ENCODE measurements at regions not wholly inside any gene's neighbourhood (a gene's known extent, or its start where the extent isn't known, plus 50 kb on each side); places are given as distances from the start of the nearest gene placed in this dataset.

DNA sequence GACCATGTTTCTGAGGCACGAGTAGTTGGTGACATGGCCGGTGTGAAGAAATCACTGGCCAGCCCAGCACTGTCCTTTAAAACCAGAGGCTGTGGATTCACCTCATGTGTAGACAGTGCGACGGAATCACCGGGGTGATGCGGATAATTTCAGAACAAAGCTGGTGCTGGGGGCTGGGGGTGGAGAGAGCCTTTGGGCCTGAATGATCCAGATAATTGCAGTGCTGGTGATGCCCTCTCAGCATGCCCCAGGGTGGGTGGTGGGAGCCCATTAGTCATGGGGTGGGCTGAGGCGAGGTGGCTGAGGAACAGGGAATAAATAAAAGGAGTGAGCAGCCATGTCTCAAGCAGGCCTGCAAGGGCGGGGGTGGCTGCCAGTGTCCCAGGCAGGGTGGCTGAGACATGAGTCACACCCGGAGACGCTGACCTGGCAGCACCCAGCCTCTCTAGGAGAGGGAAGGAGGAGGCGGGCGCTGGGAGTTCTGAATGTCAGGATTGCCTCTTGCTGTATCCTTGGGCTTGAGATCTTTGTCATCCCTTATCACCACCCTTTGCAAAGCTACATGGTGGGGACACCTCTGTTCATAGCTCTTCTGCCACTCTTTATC is 61.1 kb upstream of the KCNK12 start:
- H3K4me1 ChIP-seq (ENCODE audit: control insufficient read depth, low read length): peaks cover 18% of the 10 kb centered on the region
- H4K20me1 ChIP-seq (ENCODE audit: control insufficient read depth, insufficient read depth, low read depth, low read length): no peaks in the 10 kb centered on the region
- no peak for TF ChIP-seq EZH2phosphoT487 (IDR thresholded peaks at IDR 0.05; ENCODE audit: borderline replicate concordance, low read length)
- TF ChIP-seq, protein P1, sequence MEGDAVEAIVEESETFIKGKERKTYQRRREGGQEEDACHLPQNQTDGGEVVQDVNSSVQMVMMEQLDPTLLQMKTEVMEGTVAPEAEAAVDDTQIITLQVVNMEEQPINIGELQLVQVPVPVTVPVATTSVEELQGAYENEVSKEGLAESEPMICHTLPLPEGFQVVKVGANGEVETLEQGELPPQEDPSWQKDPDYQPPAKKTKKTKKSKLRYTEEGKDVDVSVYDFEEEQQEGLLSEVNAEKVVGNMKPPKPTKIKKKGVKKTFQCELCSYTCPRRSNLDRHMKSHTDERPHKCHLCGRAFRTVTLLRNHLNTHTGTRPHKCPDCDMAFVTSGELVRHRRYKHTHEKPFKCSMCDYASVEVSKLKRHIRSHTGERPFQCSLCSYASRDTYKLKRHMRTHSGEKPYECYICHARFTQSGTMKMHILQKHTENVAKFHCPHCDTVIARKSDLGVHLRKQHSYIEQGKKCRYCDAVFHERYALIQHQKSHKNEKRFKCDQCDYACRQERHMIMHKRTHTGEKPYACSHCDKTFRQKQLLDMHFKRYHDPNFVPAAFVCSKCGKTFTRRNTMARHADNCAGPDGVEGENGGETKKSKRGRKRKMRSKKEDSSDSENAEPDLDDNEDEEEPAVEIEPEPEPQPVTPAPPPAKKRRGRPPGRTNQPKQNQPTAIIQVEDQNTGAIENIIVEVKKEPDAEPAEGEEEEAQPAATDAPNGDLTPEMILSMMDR (IDR thresholded peaks at IDR 0.05; ENCODE audit: low read depth, low read length, poor library complexity, severe bottlenecking): no peak
- H3K27ac ChIP-seq (ENCODE audit: low read depth, low read length): no peak overlapping the region
- H3K4me3 ChIP-seq (ENCODE audit: low read length): no peak overlapping the region
- H3F3A ChIP-seq (ENCODE audit: control insufficient read depth, insufficient read depth): no peaks in the 10 kb centered on the region
- no peaks in the 10 kb centered on the region for H3K36me3 ChIP-seq (ENCODE audit: control insufficient read depth, low read length)
- H3K27me3 ChIP-seq (ENCODE audit: control insufficient read depth, low read length): no peaks in the 10 kb centered on the region
- H3K9me3 ChIP-seq (ENCODE audit: control insufficient read depth, insufficient read depth, low read length): no peaks in the 10 kb centered on the region
- no peaks in the 10 kb centered on the region for H3K9me2 ChIP-seq (replicated peaks; ENCODE audit: control insufficient read depth, low read length)
- H3K79me2 ChIP-seq (ENCODE audit: control insufficient read depth, low read length): no peaks in the 10 kb centered on the region
- no peak overlapping the region for H3K4me2 ChIP-seq (ENCODE audit: low read length)

DNA sequence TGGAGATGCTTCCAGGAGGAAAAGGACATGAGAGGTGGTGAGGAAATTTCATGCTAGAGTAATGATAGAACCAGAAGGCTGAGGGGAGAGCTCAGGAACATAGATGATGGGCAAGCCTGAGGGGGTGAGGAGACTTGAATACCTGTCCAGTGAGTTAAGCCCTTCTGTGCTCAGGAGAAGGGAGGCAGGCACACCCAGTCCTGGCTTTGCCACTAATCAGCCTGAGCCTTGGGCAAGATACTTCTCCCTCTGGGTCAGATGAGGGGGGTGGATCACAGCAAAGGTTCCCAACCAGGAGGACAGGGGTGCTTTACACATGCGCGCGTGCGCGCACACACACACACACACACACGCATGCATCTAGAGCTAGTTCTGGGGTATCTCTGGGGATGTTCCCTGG is 60.5 kb upstream of the KCNK12 start:
- no peaks in the 10 kb centered on the region for H3K27me3 ChIP-seq (ENCODE audit: control insufficient read depth, low read length)

DNA sequence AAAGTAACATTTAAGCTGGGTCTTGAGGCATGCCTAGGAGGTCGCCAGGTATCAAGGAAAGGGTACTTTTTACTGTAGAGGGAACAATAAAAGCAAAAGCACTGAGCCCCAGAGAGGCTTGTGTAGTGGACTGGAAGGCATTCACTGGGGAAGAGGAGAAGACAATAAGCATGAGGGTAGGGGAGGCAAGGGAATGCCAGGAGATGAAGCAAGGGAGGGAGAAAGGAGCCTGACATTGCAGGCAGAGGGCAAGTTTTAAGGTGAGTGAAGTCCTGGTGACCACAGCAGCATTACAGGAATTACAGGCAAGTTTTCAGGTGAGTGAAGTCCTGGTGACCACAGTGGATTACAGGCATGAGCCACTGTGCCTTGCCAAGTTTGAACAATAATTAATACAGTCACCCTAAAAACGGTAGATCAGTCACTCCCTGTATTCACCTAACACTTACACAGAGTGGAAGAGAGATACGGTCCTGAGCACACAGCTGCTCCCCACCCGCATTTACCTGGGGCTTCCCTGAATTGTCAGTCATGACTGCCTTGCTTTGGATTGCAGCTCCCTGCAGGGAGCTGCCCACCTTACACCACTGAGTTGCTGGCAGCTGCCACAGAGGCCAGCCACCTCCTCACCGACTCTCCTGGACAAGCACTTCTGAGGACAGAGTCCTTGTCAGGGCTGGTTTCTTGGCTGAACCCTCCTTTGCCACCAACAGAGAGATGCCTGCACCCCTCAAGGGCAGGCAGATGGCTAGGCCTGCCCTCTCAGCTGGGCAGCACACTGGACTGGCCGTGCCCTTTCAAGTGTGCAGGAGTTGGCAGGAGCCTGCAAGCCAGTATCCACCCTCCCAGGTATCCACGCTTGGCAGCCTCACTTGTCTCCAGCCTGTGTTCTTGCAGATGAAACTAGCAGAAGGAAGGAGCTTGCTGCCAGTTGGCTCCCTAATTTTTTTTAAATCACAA is 59.0 kb upstream of the KCNK12 start:
- H3K9me2 ChIP-seq (replicated peaks; ENCODE audit: control insufficient read depth, low read length): no peaks in the 10 kb centered on the region
- no peaks in the 10 kb centered on the region for H3K27me3 ChIP-seq (ENCODE audit: control insufficient read depth, low read length)
- H3F3A ChIP-seq (ENCODE audit: control insufficient read depth, insufficient read depth): no peaks in the 10 kb centered on the region

More for the DNA sequence above, 60.5 kb upstream of the KCNK12 start:
- Histone ChIP-seq H3K4me2 (ENCODE audit: low read length) (no peak overlapping the region), H3K79me2 (ENCODE audit: control insufficient read depth, low read length) (no peaks in the 10 kb centered on the region), H3F3A (ENCODE audit: control insufficient read depth, insufficient read depth) (no peaks in the 10 kb centered on the region), H3K9me3 (ENCODE audit: control insufficient read depth, insufficient read depth, low read length) (no peaks in the 10 kb centered on the region), H3K4me3 (ENCODE audit: low read length) (no peak overlapping the region), H3K4me1 (ENCODE audit: control insufficient read depth, low read length) (peaks cover 20% of the 10 kb centered on the region), H3K36me3 (ENCODE audit: control insufficient read depth, low read length) (no peaks in the 10 kb centered on the region), H4K20me1 (ENCODE audit: control insufficient read depth, insufficient read depth, low read depth, low read length) (no peaks in the 10 kb centered on the region), H3K9me2 (replicated peaks; ENCODE audit: control insufficient read depth, low read length) (no peaks in the 10 kb centered on the region), H3K27ac (ENCODE audit: low read depth, low read length) (no peak overlapping the region)
- TF ChIP-seq, protein P1 (IDR thresholded peaks at IDR 0.05; ENCODE audit: low read depth, low read length, poor library complexity, severe bottlenecking): no peak
- TF ChIP-seq EZH2phosphoT487 (IDR thresholded peaks at IDR 0.05; ENCODE audit: borderline replicate concordance, low read length): no peak

More for the DNA sequence above, 59.0 kb upstream of the KCNK12 start:
- TF ChIP-seq, protein P1 (IDR thresholded peaks at IDR 0.05; ENCODE audit: low read depth, low read length, poor library complexity, severe bottlenecking): no peak
- TF ChIP-seq EZH2phosphoT487 (IDR thresholded peaks at IDR 0.05; ENCODE audit: borderline replicate concordance, low read length): no peak
- peaks cover 21% of the 10 kb centered on the region for H3K4me1 ChIP-seq (ENCODE audit: control insufficient read depth, low read length)
- no peaks in the 10 kb centered on the region for H3K9me3 ChIP-seq (ENCODE audit: control insufficient read depth, insufficient read depth, low read length)
- no peak overlapping the region for H3K4me3 ChIP-seq (ENCODE audit: low read length)
- no peaks in the 10 kb centered on the region for H3K79me2 ChIP-seq (ENCODE audit: control insufficient read depth, low read length)
- H3K36me3 ChIP-seq (ENCODE audit: control insufficient read depth, low read length): no peaks in the 10 kb centered on the region
- no peaks in the 10 kb centered on the region for H4K20me1 ChIP-seq (ENCODE audit: control insufficient read depth, insufficient read depth, low read depth, low read length)
- H3K27ac ChIP-seq (ENCODE audit: low read depth, low read length): no peak overlapping the region
- H3K4me2 ChIP-seq (ENCODE audit: low read length): no peak overlapping the region
